GM21717 (cell line): ENCODE measurements at regions not wholly inside any gene's neighbourhood (a gene's known extent, or its start where the extent isn't known, plus 50 kb on each side); places are given as distances from the start of the nearest gene placed in this dataset.

Experiments
- ATAC-seq: cut with Tn5 transposase; IDR thresholded peaks from one replicate; pipeline ENCODE4 v1.9.1; 2021; ENCODE audit warnings: mild to moderate bottlenecking, moderate library complexity; ENCODE audit not compliant: unreplicated experiment

- ATAC-seq: no peak
Measured at GRCh38 chr6:155738602-155739105, 283.0 kb upstream of the NOX3 start.

- no peak for ATAC-seq
Measured at GRCh38 chr6:155717374-155717773, 261.7 kb upstream of the NOX3 start.

- no peak for ATAC-seq
Measured at GRCh38 chr6:155710704-155711103, 255.1 kb upstream of the NOX3 start.

GRCh38 chr6:155709262-155709661 lies 253.6 kb upstream of the NOX3 start:
- no peak for ATAC-seq

GRCh38 chr6:155708100-155708499 lies 252.5 kb upstream of the NOX3 start:
- ATAC-seq: no peak

- no peak for ATAC-seq
Measured at GRCh38 chr6:155706806-155707205, 251.2 kb upstream of the NOX3 start.

GRCh38 chr6:155706341-155706740 lies 250.7 kb upstream of the NOX3 start:
- ATAC-seq: no peak

GRCh38 chr6:155701342-155701741 lies 245.7 kb upstream of the NOX3 start:
- no peak for ATAC-seq

GRCh38 chr6:155695495-155695894 lies 239.9 kb upstream of the NOX3 start:
- ATAC-seq: no peak

- no peak for ATAC-seq
Measured at GRCh38 chr6:155694419-155694790, 238.8 kb upstream of the NOX3 start.

- ATAC-seq: no peak
Measured at GRCh38 chr6:155693573-155694418, 238.2 kb upstream of the NOX3 start.

- no peak for ATAC-seq
Measured at GRCh38 chr6:155690820-155691219, 235.2 kb upstream of the NOX3 start.

GRCh38 chr6:155687645-155688044 lies 232.0 kb upstream of the NOX3 start:
- no peak for ATAC-seq

GRCh38 chr6:155684416-155685196 lies 229.0 kb upstream of the NOX3 start:
- no peak for ATAC-seq

- no peak for ATAC-seq
Measured at GRCh38 chr6:155678361-155678760, 222.7 kb upstream of the NOX3 start.

GRCh38 chr6:155676346-155676745 lies 220.7 kb upstream of the NOX3 start:
- ATAC-seq: no peak

- ATAC-seq: no peak
Measured at GRCh38 chr6:155670655-155671054, 215.0 kb upstream of the NOX3 start.

GRCh38 chr6:155660251-155660977 lies 204.8 kb upstream of the NOX3 start:
- ATAC-seq: no peak

- ATAC-seq: no peak
Measured at GRCh38 chr6:155656024-155656423, 200.4 kb upstream of the NOX3 start.

GRCh38 chr6:155654474-155654873 lies 198.8 kb upstream of the NOX3 start:
- ATAC-seq: no peak

- ATAC-seq: no peak
Measured at GRCh38 chr6:155648301-155648700, 192.7 kb upstream of the NOX3 start.
